ENCODE measurements at regions not wholly inside any gene's neighbourhood (a gene's known extent, or its start where the extent isn't known, plus 50 kb on each side); places are given as distances from the start of the nearest gene placed in this dataset.
"Not testable (repeated sequence)": the region's sequence is repeated elsewhere in the genome, so short reads cannot be mapped to it uniquely, and the experiment has no call there.

- DNase-seq = no peak
- intact Hi-C loops (cut with DNase I) = no loop called here
Measured at GRCh38 chr16:60648290-60648689, 1387.9 kb downstream of the CDH8 start.

- DNase-seq; intact Hi-C loops (cut with DNase I): not testable (repeated sequence)
Measured at GRCh38 chr16:60647388-60647787, 1388.8 kb downstream of the CDH8 start.

DNA sequence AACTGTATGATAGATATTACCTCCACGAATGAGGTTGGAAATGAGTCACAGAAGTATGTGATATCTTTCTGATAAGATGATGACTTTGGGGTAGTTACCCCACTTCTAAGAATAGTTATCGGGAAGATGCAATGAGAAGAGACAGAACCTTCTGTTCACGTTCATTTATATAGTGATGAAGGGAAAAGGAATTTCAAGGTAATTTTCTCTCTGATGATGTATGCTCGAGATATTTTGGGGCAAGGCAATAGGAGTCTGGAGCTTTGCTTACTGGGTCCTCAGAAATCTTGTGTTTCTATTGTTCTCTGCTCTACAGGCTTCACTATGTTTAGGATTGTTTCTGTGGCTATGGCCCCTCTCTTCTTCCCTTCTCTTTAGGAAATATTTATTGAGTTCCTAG lies 1389.6 kb downstream of the CDH8 start:
- no peak for DNase-seq

GRCh38 chr16:60645541-60645940 lies 1390.7 kb downstream of the CDH8 start:
- intact Hi-C loops (cut with DNase I) = no loop called here
- DNase-seq = no peak

More for the DNA sequence above, 1389.6 kb downstream of the CDH8 start:
- intact Hi-C loops (cut with DNase I) = no loop called here

- DNase-seq = no peak
- intact Hi-C loops (cut with DNase I) = no loop called here
Measured at GRCh38 chr16:60642956-60643355, 1393.3 kb downstream of the CDH8 start.

GRCh38 chr16:60641067-60641665 lies 1395.1 kb downstream of the CDH8 start:
- intact Hi-C loops (cut with DNase I) = no loop called here
- no peak for DNase-seq

DNA sequence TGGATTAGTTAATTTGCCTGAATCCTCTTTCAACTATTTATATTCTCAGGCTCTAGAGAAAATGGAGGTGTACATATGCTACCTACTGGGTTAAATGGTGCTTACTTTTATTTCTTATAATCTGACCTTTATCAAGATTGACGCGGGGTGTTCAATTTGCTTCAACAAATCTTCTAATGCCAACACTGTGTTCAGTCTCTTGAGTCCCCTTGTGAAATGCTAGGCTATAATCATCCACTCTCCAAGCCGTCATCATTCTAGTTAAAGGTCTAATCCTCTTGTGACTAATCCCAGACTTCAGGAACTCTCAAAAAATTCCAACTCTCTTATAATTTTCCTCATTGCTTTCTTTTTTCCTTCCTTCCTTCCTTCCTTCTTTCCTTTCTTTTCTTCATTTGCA lies 1396.2 kb downstream of the CDH8 start:
- intact Hi-C loops (cut with DNase I) = no loop called here

DNA sequence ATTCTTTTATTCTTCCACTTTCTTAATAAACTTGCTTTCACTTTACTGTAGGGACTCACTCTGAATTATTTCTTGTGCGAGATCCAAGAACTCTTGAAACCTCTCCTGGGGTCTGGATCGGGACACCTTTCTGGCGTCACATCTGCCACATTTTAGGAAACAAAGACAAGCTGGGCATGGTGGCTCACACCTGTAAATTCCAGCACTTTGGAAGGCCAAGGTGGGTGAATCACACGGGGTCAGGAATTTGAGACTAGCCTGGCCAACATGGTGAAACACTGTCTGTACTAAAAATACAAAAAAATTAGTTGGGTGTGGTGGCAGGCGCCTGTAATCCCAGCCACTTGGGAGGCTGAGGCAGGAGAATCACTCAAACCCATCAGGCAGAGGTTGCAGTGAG lies 1399.6 kb downstream of the CDH8 start:
- intact Hi-C loops (cut with DNase I); DNase-seq: not testable (repeated sequence)

More for the DNA sequence above, 1396.2 kb downstream of the CDH8 start:
- DNase-seq = no peak

- intact Hi-C loops (cut with DNase I) = no loop called here
- no peak for DNase-seq
Measured at GRCh38 chr16:60636117-60636516, 1400.1 kb downstream of the CDH8 start.

DNA sequence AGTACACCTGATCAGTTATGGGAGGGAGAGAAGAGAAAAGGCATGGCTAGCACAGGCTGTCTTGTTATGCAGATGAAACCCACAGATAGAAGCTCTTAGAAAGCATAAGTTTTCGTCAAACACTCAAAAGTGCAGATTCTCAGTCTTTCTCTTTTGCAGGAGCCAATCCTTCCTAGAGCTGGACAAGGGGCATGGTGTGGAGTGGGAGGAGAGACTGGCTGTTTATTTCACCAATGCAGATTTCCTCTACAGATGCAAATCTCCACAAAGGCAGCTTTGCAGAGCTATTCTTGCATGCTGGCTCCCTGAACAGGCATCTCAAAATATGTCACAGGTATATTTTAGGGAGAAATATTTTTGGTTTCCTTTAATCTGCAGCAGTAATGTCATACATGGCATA lies 1400.7 kb downstream of the CDH8 start:
- DNase-seq = no peak
- intact Hi-C loops (cut with DNase I) = no loop called here

GRCh38 chr16:60611844-60612243 lies 1424.4 kb downstream of the CDH8 start:
- intact Hi-C loops (cut with DNase I) = no loop called here
- no peak for DNase-seq

DNA sequence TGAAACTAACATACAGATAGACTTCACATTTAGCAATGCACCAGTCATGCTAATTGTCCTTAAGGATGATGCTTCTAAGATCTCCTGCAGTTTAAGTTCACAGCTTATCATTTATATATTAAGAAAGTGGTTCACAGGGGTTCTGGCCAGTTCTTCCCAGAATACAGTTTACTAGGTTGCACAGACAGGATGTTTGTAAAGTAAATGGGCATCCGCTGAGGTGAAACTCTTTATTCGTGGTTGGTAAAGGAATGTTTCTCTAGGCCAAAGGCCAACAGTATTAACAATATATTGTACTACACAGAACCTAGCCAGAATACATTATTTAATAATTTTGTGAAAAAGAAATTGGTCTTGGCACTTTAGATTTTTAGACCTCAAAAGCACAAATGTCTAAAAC lies 1427.3 kb downstream of the CDH8 start:
- intact Hi-C loops (cut with DNase I) = no loop called here
- no peak for DNase-seq

GRCh38 chr16:60605652-60606051 lies 1430.6 kb downstream of the CDH8 start:
- DNase-seq; intact Hi-C loops (cut with DNase I): not testable (repeated sequence)

DNA sequence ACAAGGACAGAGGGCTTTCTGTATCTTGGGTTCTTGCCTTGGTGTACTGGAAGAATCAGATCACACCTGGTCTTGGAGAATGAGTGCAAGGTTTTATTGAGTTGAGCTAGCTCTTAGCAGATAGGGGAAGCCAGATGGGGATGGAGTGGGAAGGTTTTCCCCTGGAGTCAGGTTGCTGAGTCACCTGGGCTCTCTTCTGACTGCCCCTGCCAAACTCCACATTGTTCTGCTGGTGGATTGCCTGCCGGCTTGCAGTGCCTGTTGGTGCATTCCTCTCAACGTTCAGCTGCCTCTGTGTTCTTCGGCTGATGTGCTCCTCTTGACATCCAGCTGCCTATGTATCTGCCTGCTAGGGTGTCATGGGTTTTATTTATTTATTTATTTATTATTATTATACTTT lies 1431.1 kb downstream of the CDH8 start:
- intact Hi-C loops (cut with DNase I) = no loop called here

GRCh38 chr16:60586493-60586892 lies 1449.7 kb downstream of the CDH8 start:
- no peak for DNase-seq
- intact Hi-C loops (cut with DNase I) = no loop called here

More for the DNA sequence above, 1431.1 kb downstream of the CDH8 start:
- no peak for DNase-seq

- no peak for DNase-seq
- intact Hi-C loops (cut with DNase I) = no loop called here
Measured at GRCh38 chr16:60582528-60582927, 1453.7 kb downstream of the CDH8 start.

GRCh38 chr16:60566901-60567300 lies 1469.3 kb downstream of the CDH8 start:
- intact Hi-C loops (cut with DNase I) = no loop called here

GRCh38 chr16:60564588-60564987 lies 1471.7 kb downstream of the CDH8 start:
- intact Hi-C loops (cut with DNase I) = no loop called here
- DNase-seq = no peak

More at GRCh38 chr16:60566901-60567300, 1469.3 kb downstream of the CDH8 start:
- no peak for DNase-seq

- intact Hi-C loops (cut with DNase I) = no loop called here
- no peak for DNase-seq
Measured at GRCh38 chr16:60563166-60563565, 1473.1 kb downstream of the CDH8 start.

DNA sequence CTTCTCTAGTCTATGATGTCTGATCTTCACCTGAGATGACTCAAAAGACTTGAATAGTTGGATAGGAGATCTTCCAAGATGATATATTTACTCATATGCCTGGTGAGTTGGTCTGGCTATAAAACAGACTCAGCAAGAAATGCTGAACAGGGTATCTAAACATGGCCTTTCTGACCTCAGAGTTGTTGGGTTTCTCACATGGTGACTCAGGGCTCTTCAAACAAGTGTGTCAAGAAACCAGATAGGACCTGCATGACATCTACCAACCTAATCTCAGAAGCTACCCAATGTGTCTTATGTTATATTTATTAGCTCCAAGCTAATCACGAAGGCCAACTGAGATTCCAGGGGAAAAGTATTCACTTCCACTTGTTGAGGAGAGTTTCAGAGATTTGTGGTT lies 1477.3 kb downstream of the CDH8 start:
- intact Hi-C loops (cut with DNase I) = no loop called here
- no peak for DNase-seq

DNA sequence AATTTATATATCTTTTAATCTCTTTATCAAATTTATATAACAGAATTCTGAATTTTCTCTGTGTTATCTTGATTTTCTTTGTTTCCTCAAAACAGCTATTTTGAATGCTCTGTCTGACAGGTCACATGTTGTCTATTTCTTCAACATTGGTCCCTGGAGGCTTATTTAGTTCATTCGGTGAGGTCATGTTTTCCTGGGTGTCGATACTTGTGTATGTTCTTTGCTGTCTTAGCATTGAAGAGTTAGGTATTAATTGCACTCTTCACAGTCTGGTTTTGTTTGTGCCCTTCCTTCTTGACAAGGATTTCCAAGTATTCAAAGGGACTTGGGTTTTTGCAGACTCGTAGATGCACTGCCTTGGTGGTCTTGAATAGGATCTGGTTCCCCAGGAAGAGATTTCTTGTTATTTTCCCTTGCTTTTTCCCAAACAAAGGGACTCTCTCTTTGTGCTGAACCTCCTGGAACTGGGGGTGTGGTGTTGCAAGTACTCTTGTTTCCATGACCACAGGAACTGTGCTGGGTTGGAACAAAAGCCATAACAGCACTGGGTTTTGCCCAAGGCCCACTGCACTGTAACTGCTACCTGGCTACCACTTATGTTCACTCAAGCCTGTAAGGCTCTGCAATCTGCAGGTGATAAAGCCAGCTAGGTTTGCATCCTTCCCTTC lies 1483.0 kb downstream of the CDH8 start:
- intact Hi-C loops (cut with DNase I) = no loop called here
- DNase-seq = no peak

All from head of caudate nucleus (tissue), 42 donors.